GM19372 (cell line): ENCODE measurements at regions not wholly inside any gene's neighbourhood (a gene's known extent, or its start where the extent isn't known, plus 50 kb on each side); places are given as distances from the start of the nearest gene placed in this dataset.
A peak's percentile ranks its signal among the peaks of the same experiment; 100 is the strongest.
"Not testable (repeated sequence)": the region's sequence is repeated elsewhere in the genome, so short reads cannot be mapped to it uniquely, and the experiment has no call there.

Experiments used
- ATAC-seq: cut with Tn5 transposase; IDR thresholded peaks from one replicate; pipeline ENCODE4 v1.9.1; 2021; ENCODE audit warnings: mild to moderate bottlenecking, low read depth, moderate library complexity; ENCODE audit not compliant: unreplicated experiment

- no peak for ATAC-seq
Observed at GRCh38 chr10:22158426-22158825, 59.4 kb downstream of the EBLN1 start.

DNA sequence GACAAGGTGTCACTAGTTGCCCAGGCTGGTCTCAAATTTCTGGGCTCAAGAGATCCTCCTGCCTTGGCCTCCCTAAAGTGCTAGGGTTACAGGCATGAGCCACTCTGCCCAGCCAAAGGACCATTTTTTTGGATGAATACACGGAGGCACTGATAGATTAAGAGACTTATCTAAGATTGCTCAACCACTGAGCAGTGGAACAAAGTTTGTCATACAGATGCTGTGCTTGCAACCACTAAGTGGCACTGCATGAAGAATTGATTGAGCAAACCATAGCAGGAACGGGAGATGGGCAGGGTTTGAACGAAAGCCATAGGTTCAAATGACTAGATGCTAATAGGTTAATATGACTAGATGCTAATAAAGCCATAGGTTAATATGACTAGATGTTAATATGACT is 61.1 kb downstream of the EBLN1 start:
- ATAC-seq, result no peak

GRCh38 chr10:22152403-22152802 is 65.4 kb downstream of the EBLN1 start:
- no peak for ATAC-seq

DNA sequence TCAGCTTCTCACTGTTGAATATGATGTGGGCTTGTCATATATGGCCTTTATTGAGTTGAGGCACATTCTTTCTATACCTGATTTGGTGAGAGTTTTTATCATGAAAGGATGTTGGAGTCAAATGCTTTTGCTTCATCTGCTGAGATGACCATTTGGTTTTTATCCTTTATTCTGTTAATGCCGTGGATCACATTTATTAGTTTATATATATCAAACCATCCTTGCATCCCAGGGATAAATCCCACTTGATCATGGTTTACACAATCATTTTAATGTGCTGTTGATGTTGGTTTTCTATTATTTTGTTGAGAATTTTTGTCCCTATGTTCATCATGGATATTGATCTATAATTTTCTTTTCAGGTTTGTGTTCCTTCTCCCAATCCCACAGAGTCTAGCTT is 67.0 kb downstream of the EBLN1 start:
- no peak for ATAC-seq

DNA sequence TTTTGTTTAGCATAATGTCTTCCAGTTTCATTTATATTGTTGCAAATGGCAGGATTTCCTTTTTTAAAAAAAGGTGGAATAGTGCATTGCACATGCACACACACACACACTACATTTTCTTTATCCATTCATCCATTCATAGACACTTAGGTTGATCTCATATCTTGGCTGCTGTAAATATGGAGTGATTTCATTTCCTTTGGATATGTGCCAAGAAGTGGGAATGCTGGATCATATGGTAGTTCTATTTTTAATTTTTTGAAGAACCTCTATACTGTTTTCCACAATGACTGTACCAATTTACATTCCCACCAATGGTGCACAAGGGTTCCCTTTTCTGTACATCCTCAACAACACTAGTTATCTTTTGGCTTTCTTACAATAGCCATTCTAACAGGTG is 68.9 kb downstream of the EBLN1 start:
- ATAC-seq, result no peak

DNA sequence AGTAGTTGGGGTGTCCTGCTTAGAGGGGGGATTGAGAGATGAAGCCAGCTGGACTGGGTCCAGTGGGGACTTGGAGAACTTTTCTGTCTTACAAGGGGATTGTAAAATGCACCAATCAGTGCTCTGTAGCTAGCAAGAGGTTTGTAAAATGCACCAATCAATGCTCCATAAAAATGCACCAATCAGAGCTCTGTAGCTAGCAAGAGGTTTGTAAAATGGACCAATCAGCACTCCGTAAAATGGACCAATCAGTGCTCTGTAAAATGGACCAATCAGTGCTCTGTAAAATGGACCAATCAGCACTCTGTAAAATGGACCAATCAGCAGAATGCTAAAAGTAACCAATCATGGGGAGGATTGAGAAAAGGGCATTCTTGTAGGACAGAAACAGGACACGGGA is 71.9 kb downstream of the EBLN1 start:
- ATAC-seq, result not testable (repeated sequence)

- ATAC-seq, result no peak
Observed at GRCh38 chr10:22137542-22137941, 80.3 kb downstream of the EBLN1 start.

DNA sequence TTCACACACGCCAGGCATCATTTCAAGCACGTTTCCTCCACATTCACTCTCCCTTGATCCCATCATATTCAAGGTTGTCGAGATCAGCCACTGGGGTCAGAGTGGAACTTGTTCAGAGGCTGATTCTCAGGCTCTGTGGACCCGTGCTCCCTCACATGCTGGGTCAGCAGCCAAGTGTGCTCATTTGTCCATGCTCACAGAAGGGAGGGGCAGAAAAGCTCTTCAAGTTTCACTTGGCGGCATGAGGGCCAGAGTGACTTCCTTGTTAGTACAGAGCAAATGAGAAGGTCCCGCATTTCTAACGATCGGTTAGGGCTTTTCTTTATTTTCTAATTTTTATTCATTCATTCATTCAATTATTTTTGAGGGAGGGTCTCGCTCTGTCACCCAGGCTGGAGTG is 82.2 kb downstream of the EBLN1 start:
- ATAC-seq, result no peak

DNA sequence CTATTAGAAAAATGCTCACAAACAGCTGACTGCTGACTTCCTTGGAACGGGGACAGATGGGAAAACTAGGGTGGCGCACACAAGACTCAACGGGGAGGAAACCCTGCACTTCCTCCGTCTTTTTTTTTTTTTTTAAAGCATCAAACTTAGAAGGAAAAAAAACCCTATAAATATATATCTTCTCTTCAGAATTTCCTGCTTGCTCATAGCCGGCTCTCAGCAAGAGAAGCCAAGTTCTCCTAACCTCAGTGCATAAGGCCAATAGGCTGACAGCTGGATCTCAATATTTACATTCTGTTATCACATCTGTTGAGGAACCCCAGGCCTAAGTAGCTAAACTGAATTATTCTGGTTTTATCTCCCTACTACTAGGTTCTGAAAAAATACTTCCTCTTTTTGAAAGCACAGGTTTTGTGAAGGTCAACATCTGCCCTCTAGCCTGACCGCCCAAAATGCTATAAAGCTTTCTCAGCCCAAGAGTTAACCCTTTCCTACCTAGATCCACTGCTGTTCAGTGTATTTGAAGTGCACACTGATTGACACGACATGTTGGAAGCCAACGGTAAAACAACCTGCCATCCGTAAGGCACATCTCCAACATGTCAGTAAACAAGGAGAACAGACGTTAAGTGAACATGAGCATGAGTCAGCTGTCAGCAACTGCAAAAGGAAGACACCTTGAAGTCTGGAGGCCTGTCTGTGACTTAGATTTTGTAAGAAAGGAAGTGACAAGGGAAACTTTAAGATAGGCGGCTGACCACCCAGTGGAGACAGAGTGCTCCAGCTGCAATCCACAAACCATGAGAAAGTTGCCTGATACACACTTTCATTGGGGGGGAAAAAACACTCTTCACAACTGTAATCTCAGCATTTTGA is 83.8 kb downstream of the EBLN1 start:
- peak; percentile 90 for ATAC-seq

- ATAC-seq, result not testable (repeated sequence)
Observed at GRCh38 chr10:22130824-22131223, 87.0 kb downstream of the EBLN1 start.

DNA sequence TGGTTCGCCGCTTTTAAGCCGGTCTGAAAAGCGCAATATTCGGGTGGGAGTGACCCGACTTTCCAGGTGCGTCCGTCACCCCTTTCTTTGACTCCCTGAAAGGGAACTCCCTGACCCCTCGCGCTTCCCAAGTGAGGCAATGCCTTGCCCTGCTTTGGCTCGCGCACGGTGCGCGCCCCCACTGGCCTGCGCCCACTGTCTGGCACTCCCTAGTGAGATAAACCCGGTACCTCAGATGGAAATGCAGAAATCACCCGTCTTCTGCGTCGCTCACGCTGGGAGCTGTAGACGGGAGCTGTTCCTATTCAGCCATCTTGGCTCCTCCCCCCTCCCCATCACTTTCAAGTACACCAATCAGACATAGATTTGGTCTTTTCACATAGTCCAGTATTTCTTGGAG is 88.2 kb downstream of the EBLN1 start:
- ATAC-seq, result not testable (repeated sequence)

GRCh38 chr10:22121181-22121580 is 96.6 kb downstream of the EBLN1 start:
- not testable (repeated sequence) for ATAC-seq

DNA sequence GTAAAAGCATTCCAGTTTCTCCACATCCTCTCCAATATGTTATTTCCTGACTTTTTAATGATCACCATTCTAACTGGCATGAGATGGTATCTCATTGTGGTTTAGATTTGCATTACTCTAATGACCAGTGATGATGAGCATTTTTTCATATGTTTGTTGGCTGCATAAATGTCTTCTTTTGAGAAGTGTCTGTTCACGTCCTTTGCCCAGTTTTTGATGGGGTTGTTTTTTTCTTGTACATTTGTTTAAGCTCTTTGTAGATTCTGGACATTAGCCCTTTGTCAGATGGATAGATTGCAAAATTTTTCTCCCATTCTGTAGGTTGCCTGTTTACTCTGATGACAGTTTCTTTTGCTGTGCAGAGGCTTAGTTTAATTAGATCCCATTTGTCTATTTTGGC is 97.7 kb downstream of the EBLN1 start:
- not testable (repeated sequence) for ATAC-seq

DNA sequence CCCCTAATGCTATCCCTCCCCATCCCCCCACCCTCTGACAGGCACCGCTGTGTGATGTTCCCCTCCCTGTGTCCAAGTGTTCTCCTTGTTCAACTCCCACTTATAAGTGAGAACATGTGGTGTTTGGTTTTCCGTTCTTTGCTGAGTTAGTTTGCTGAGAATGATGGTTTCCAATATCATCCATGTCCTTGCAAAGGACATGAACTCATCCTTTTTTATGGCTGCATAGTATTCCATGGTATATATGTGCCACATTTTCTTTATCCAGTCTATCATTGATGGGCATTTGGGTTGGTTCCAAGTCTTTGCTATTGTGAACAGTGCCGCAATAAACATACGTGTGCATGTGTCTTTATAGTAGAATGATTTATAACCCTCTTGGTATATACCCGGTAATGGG is 98.2 kb downstream of the EBLN1 start:
- ATAC-seq, result not testable (repeated sequence)

DNA sequence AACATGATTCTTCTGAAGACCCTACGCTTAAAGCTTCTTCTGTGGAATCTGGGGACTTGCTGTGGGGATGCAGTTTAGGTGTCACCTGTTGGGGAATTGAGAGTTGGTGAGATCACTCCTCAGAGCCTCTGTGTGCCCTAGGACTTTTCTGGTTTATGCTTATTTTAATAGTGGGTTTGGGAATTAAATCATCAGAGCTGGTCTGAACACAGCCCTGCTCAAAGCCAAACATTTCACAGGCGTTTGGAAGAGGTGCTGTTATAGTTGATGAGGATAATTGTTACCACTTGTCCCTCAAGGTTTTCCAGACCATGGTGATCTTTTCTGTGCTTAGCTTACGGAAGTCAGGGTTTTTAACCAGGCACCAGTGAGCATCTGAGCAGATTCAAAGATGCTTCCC is 106.1 kb downstream of the EBLN1 start:
- ATAC-seq, result no peak

GRCh38 chr10:22111260-22111659 is 106.6 kb downstream of the EBLN1 start:
- no peak for ATAC-seq

DNA sequence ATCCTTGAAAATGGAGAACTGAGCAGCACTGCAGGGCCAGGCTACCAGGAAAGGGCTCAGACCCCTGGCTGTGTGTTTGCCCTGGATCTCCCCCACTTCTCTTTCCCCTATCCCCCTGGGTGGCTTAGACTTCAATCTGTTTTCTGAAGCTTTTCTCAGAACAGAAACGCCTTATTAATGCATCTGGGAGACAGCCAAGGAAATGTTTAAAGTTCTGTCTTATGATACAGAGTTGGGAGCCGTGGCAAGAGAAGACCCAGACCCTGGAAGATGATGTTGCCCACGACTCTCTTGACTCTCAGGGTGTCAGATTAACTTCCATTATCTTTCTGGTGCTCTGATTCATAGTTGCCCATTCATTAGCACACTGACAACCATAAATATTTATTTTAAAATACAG is 107.1 kb downstream of the EBLN1 start:
- ATAC-seq, result no peak

DNA sequence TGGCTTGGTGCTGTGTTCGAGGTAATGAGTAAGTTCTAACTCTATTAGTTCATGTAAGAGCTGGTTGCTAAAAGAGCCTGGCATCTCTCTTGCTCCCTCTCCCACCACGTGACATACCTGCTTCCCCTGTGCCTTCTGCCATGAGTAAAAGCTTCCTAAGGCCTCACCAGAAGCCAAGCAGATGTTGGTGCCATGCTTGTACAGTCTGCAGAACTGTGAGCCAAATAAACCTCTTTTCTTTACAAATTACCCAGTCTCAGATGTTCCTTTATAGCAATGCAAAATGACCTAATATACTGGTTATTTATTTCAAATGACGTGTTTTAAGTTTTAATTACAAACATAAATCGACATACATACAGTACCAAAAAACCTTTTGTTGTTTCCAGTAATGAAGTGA is 101.7 kb upstream of the DNAJC1 start:
- ATAC-seq, result no peak

DNA sequence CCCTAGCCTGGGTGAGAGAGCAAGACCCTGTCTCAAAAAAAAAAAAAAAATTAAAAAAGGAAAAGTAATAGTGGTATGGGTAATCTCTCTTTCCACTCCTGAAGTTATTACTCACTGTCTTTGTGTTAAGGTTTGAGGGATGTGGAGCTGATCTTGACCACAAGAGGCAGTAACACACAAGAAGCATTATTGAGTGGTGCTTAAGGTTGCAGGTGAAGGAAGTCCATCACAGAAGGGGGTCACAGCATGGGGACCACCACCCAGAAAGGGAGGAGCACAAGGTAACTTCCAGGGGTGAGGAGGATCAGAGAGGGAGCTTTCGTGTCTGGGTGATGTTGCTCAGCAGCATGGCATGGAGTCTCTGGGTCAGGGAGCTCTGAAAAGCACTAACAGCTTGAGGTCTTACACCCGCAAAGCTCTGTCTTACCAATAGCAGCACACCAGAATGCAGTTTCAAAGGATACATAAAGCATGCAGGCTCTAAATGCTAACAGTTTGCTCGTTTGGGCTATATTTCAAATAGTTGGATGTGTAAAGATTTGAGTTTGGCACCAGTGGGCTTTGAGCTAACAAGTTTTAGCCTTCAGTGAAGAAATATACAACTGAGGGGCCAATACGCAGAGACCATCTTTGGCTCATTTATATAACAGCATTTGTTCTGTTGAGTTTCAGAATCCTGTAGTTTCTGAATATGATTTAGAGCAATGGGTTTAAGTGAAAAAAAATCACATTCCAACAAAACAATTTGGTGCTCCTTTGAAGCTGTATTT is 100.4 kb upstream of the DNAJC1 start:
- ATAC-seq, result no peak

GRCh38 chr10:22097696-22098095 is 94.2 kb upstream of the DNAJC1 start:
- ATAC-seq, result no peak

DNA sequence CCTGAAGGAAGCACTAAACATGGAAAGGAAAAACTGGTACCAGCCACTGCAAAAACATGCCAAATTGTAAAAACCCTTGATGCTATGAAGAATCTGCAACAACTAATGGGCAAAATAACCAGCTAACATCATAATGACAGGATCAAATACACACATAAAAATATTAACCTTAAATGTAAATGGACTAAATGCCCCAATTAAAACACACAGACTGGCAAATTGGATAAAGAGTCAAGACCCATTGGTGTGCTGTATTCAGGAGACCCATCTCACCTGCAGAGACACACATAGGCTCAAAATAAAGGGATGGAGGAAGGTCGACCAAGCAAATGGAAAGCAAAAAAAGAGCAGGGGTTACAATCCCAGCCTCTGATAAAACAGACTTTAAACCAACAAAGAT is 87.7 kb upstream of the DNAJC1 start:
- not testable (repeated sequence) for ATAC-seq

- ATAC-seq, result no peak
Observed at GRCh38 chr10:22087402-22087738, 83.8 kb upstream of the DNAJC1 start.
